Stimulated activated CD8-positive, alpha-beta memory T cell treated with anti-CD3 and anti-CD28 coated beads, Interleukin-4, amount 100 ng/mL, for 48 hours (primary cell): ENCODE measurements at regions not wholly inside any gene's neighbourhood (a gene's known extent, or its start where the extent isn't known, plus 50 kb on each side); places are given as distances from the start of the nearest gene placed in this dataset.

Experiments
- DNase-seq: peaks from one replicate; pipeline ENCODE4 v3.0.0-alpha.2; 2020

- no peak for DNase-seq
These were observed 537.7 kb downstream of the MCTP2 start for GRCh38 chr15:94769089-94769488.

- no peak for DNase-seq
These were observed 538.8 kb downstream of the MCTP2 start for GRCh38 chr15:94770199-94770598.

- DNase-seq = no peak
These were observed 545.7 kb downstream of the MCTP2 start for GRCh38 chr15:94777037-94777436.

GRCh38 chr15:94778840-94779239 is 547.5 kb downstream of the MCTP2 start:
- DNase-seq = no peak

GRCh38 chr15:94780166-94780565 is 548.8 kb downstream of the MCTP2 start:
- no peak for DNase-seq

GRCh38 chr15:94785091-94785490 is 553.7 kb downstream of the MCTP2 start:
- no peak for DNase-seq

GRCh38 chr15:94791008-94791407 is 559.6 kb downstream of the MCTP2 start:
- no peak for DNase-seq

GRCh38 chr15:94791510-94791909 is 560.1 kb downstream of the MCTP2 start:
- no peak for DNase-seq

- DNase-seq = no peak
These were observed 560.8 kb downstream of the MCTP2 start for GRCh38 chr15:94792196-94792595.

- no peak for DNase-seq
These were observed 561.8 kb downstream of the MCTP2 start for GRCh38 chr15:94793207-94793606.

- no peak for DNase-seq
These were observed 562.3 kb downstream of the MCTP2 start for GRCh38 chr15:94793641-94794040.

- DNase-seq = no peak
These were observed 573.3 kb downstream of the MCTP2 start for GRCh38 chr15:94804613-94805012.

GRCh38 chr15:94815110-94815731 is 583.9 kb downstream of the MCTP2 start:
- no peak for DNase-seq

- DNase-seq = no peak
These were observed 584.6 kb downstream of the MCTP2 start for GRCh38 chr15:94815914-94816313.

- no peak for DNase-seq
These were observed 598.8 kb downstream of the MCTP2 start for GRCh38 chr15:94829887-94830884.

GRCh38 chr15:94834000-94834399 is 602.6 kb downstream of the MCTP2 start:
- DNase-seq = no peak

- DNase-seq = no peak
These were observed 603.1 kb downstream of the MCTP2 start for GRCh38 chr15:94834494-94834893.

- no peak for DNase-seq
These were observed 606.9 kb downstream of the MCTP2 start for GRCh38 chr15:94838281-94838680.

- no peak for DNase-seq
These were observed 609.7 kb downstream of the MCTP2 start for GRCh38 chr15:94840794-94841783.

- DNase-seq = no peak
These were observed 611.7 kb downstream of the MCTP2 start for GRCh38 chr15:94843060-94843459.

- DNase-seq = no peak
These were observed 612.8 kb downstream of the MCTP2 start for GRCh38 chr15:94844198-94844537.

- DNase-seq = no peak
These were observed 613.4 kb downstream of the MCTP2 start for GRCh38 chr15:94844538-94845389.
